Peyer's patch (tissue), 4 donors: ENCODE measurements at regions not wholly inside any gene's neighbourhood (a gene's known extent, or its start where the extent isn't known, plus 50 kb on each side); places are given as distances from the start of the nearest gene placed in this dataset.

Source experiments
- POLR2A ChIP-seq, 2 donors: fragments of 450-650 bp; IDR thresholded peaks; one replicate each; pipeline ENCODE4 v1.5.1; 2017; ENCODE audit warnings: antibody characterized with exemption in 2 of 2, mild to moderate bottlenecking in 2 of 2, moderate library complexity in 2 of 2
- TF ChIP-seq, protein P1 (sequence below), 6 experiments: fragments of 450-650 bp in 4 of 6; fragments of 200-600 bp in 2 of 6; sonication (generic) in 1 of 6; IDR thresholded peaks; one replicate each; pipeline ENCODE4 v1.5.1; 2017 to 2019; ENCODE audit warnings: antibody characterized with exemption in 6 of 6, mild to moderate bottlenecking in 3 of 6, moderate library complexity in 1 of 6

DNA sequence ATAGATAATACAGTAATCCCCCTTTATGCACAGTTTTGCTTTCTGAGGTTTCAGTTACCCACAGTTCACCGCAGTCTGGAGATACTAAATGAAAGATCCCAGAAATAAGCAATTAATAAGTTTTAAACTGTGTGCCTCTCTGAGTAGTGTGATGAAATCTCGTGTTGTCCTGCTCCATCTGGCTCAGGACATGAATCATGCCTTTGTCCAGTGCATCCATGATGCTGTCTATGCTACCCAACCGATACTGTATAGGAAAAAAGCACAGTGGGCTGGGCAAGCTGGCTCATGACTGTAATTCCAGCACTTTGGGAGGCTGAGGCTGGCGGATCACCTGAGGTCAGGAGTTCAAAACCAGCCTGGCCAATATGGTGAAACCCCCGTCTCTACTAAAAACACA, 85.0 kb upstream of the SLC2A1 start:
- TF ChIP-seq, protein P1, sequence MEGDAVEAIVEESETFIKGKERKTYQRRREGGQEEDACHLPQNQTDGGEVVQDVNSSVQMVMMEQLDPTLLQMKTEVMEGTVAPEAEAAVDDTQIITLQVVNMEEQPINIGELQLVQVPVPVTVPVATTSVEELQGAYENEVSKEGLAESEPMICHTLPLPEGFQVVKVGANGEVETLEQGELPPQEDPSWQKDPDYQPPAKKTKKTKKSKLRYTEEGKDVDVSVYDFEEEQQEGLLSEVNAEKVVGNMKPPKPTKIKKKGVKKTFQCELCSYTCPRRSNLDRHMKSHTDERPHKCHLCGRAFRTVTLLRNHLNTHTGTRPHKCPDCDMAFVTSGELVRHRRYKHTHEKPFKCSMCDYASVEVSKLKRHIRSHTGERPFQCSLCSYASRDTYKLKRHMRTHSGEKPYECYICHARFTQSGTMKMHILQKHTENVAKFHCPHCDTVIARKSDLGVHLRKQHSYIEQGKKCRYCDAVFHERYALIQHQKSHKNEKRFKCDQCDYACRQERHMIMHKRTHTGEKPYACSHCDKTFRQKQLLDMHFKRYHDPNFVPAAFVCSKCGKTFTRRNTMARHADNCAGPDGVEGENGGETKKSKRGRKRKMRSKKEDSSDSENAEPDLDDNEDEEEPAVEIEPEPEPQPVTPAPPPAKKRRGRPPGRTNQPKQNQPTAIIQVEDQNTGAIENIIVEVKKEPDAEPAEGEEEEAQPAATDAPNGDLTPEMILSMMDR (IDR thresholded peaks at IDR 0.05): no peak
- TF ChIP-seq POLR2A (IDR thresholded peaks at IDR 0.05): no peak
